HepG2 (cell line): ENCODE measurements at regions not wholly inside any gene's neighbourhood (a gene's known extent, or its start where the extent isn't known, plus 50 kb on each side); places are given as distances from the start of the nearest gene placed in this dataset.

Source experiments
- ATAC-seq: fragments of 200-7000 bp; cut with Tn5 transposase; 3 replicates; pipeline ENCODE4 v1.9.1; 2020; ENCODE audit warnings: mild to moderate bottlenecking, moderate library complexity
- BruUV-seq: library from RNA; stranded (reverse); fragments of 400-500 nt; replicated peaks from 2 replicates; lab custom pipeline; 2021; lab: Mats Ljungman, UMichigan
- CTCF ChIA-PET: fragments of 300-600 bp; formaldehyde crosslinking; extraction: SDS; loops from one replicate; lab custom pipeline; 2021; ENCODE audit warnings: low total read pairs, inconsistent platforms, low intra/inter-chr PET ratio; lab: Yijun Ruan, JAX
- POLR2A ChIA-PET: fragments of 350-600 bp; sonication (Branson Sonifier 250); formaldehyde crosslinking; loops from one replicate; lab custom pipeline; 2020; ENCODE audit warnings: antibody characterized with exemption, inconsistent platforms; lab: Yijun Ruan, JAX
- DNase-seq: peaks from one replicate; pipeline ENCODE4 v3.0.0-alpha.2; 2015; ENCODE audit warnings: low spot score
- FAIRE-seq: peaks from 3 replicates; lab custom pipeline; 2011; peaks lifted over from hg19 to GRCh38; lab: Jason Lieb, UNC
- H2AFZ ChIP-seq: one replicate; pipeline ENCODE4 v1.6.1; 2011; ENCODE audit warnings: low read length, inconsistent platforms
- H3K27ac ChIP-seq: fragments of 300-600 bp; 3 replicates; pipeline ENCODE4 v1.8.0; 2011; ENCODE audit warnings: mixed run types, mild to moderate bottlenecking, mixed read lengths, low read length, inconsistent platforms; ENCODE audit not compliant: insufficient read depth; ENCODE audit errors: extremely low read length
- H3K27me3 ChIP-seq, 2 experiments: fragments of 200-600 bp in 1 of 2; 2 replicates in 1 of 2; 3 replicates in 1 of 2; pipeline versions ENCODE4 v1.6.0 to v1.8.0; 2011; ENCODE audit warnings: low read length in 2 of 2, mild to moderate bottlenecking in 2 of 2, moderate library complexity in 2 of 2, inconsistent platforms in 1 of 2; ENCODE audit not compliant: insufficient read depth in 2 of 2, control insufficient read depth in 1 of 2
- H3K36me3 ChIP-seq, 2 experiments: fragments of 200-600 bp in 1 of 2; replicated peaks in 1 of 2; 2 replicates in 1 of 2; 3 replicates in 1 of 2; pipeline versions ENCODE4 v1.5.1 to v1.8.0; 2011; ENCODE audit warnings: low read length in 2 of 2, inconsistent platforms in 1 of 2; ENCODE audit not compliant: insufficient read depth in 2 of 2, control insufficient read depth in 1 of 2
- H3K4me1 ChIP-seq: 2 replicates; pipeline ENCODE4 v1.5.1; 2012; ENCODE audit warnings: low read length, inconsistent platforms; ENCODE audit not compliant: insufficient read depth
- H3K4me2 ChIP-seq: 2 replicates; pipeline ENCODE4 v1.6.0; 2011; ENCODE audit warnings: low read depth, low read length, inconsistent platforms
- H3K4me3 ChIP-seq, 3 experiments: fragments of 200-600 bp in 1 of 3; sonication (generic), shearing (Covaris generic) in 1 of 3; replicated peaks in 1 of 3; 2 replicates each; pipeline ENCODE4 v1.5.1; 2011 to 2016; ENCODE audit warnings: low read length in 3 of 3, inconsistent platforms in 2 of 3, low read depth in 2 of 3, mild to moderate bottlenecking in 2 of 3, control low read depth in 1 of 3, mixed read lengths in 1 of 3; ENCODE audit not compliant: insufficient read depth in 1 of 3
- H3K79me2 ChIP-seq: one replicate; pipeline ENCODE4 v1.6.1; 2011; ENCODE audit warnings: low read length, inconsistent platforms; ENCODE audit not compliant: insufficient read depth
- H3K9ac ChIP-seq: 2 replicates; pipeline ENCODE4 v1.6.0; 2011; ENCODE audit warnings: mild to moderate bottlenecking, low read depth, low read length, inconsistent platforms; ENCODE audit not compliant: insufficient read depth
- H3K9me3 ChIP-seq: 2 replicates; pipeline ENCODE4 v1.5.1; 2012; ENCODE audit warnings: mild to moderate bottlenecking, low read length
- H4K20me1 ChIP-seq: 2 replicates; pipeline ENCODE4 v1.6.0; 2011; ENCODE audit warnings: inconsistent platforms, mild to moderate bottlenecking, low read length, moderate library complexity; ENCODE audit not compliant: insufficient read depth
- FUBP1 ChIP-seq: sonication (generic); formaldehyde crosslinking; IDR thresholded peaks from 2 replicates; pipeline ENCODE4 v1.5.1; 2020; ENCODE audit warnings: missing genetic modification reagents, mild to moderate bottlenecking, borderline replicate concordance
- MAZ ChIP-seq, 2 experiments: sonication (generic) in 1 of 2; formaldehyde crosslinking in 1 of 2; IDR thresholded peaks; 2 replicates each; pipeline versions ENCODE4 v1.5.0 to v1.6.1; 2012 to 2020; ENCODE audit warnings: low read depth in 2 of 2, mild to moderate bottlenecking in 2 of 2, borderline replicate concordance in 1 of 2, improper control_type of control experiment in 1 of 2, low read length in 1 of 2, missing genetic modification reagents in 1 of 2, moderate library complexity in 1 of 2
- NFAT5 ChIP-seq: sonication (generic); formaldehyde crosslinking; IDR thresholded peaks from 2 replicates; pipeline ENCODE4 v1.4.0; 2020; ENCODE audit warnings: missing genetic modification reagents
- TP53 ChIP-seq: sonication (generic); formaldehyde crosslinking; conservative IDR thresholded peaks from 2 replicates; pipeline ENCODE4 v1.4.0; 2020; ENCODE audit warnings: missing genetic modification reagents
- ZFP36 ChIP-seq: fragments of 150-350 bp; IDR thresholded peaks from 2 replicates; pipeline ENCODE4 v1.6.1; 2018; ENCODE audit warnings: borderline replicate concordance, low read length, low read depth; ENCODE audit not compliant: partially characterized antibody
- ZNF3 ChIP-seq: IDR thresholded peaks from 2 replicates; pipeline ENCODE4 v1.7.0; 2017; ENCODE audit warnings: inconsistent platforms
- ZNF512 ChIP-seq: sonication (generic); formaldehyde crosslinking; IDR thresholded peaks from 2 replicates; pipeline ENCODE4 v1.4.0; 2020; ENCODE audit warnings: mild to moderate bottlenecking, missing genetic modification reagents
- WGBS: methylation state at CpG from one replicate; pipeline ENCODE4 v1.1.6; 2017; ENCODE audit warnings: low lambda C conversion rate; 5-methylcytosine and 5-hydroxymethylcytosine counted together
- in situ Hi-C: cut with HindIII; loops from 2 replicates; pipeline ENCODE4 v1.10.0; 2017; ENCODE audit warnings: low pct_unique_long_range_greater_than_20kb; ENCODE audit not compliant: extremely low pct_ligation_motif_present
- intact Hi-C: fragments of 100-400 bp; cut with micrococcal nuclease; formaldehyde crosslinking; loops from one replicate; pipeline ENCODE4 v1.10.0; 2022; ENCODE audit not compliant: unreplicated experiment

DNA sequence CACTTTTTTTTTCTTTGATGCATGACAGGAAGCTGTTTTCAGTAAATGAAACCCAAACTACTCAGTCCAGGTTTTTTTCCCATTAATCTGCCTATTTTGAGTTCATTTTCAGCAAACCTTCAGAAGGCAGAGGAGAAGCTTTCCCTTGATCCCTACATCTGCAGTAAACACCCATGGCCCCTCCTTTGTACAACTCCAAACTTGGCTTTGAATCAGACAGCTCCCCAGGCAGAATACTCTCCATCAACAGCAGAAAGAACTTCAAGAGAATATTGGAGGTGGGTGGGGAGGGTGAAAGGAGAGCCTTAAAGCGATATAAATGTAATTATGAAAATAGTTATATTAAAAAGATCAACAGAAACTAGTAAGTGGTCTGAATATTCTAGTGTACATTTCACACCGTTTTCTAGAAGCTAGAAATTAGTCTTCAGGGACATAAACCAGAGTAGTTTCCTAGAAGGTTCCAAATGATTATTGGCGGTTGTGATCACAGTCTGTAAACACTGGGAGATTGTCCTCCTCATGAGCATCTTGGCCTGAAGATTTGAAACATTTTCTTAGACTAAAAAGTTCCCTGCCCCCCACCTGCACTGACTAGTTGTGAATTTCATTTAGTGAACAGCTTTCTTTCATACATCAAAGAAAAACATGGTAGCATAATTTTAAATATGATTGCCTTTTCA lies 75.1 kb upstream of the STK39 start (continued):
- TF ChIP-seq ZNF512 (CRISPR knock-in tag) = no peak

DNA sequence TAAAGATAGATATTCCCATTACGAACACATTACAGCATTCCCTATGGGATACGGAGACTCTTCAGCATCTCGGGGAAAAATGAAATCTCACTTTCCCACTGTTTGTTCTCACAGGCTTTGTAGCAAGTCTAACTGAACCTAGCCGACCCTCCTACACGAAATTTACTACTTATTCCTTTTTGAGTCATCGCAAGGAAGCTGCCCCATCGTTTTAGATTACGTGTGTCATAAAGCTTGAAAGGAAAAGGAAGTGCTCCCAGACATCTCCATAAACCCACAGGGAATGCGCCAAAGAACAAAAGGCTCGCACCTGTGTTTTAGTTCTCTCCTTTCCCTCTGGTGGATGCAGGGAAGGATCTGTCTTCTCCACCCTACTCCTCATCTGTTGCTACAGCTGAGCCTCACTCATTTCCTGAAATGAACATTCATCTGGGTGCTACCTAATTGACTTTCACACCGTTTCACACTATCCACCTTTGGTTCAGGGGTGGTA lies 76.2 kb upstream of the STK39 start:
- no peak for DNase-seq
- H3K79me2 ChIP-seq = no peaks in the 10 kb centered on the region
- H3K4me1 ChIP-seq = peaks cover 13% of the 10 kb centered on the region
- no peak for ATAC-seq
- no peak for FAIRE-seq
- H3K27me3 ChIP-seq = 0 out of 5 replicates have a peak, but pooled peaks cover 2 to 7% of the 10 kb centered on the region in 2 experiments
- ChIA-PET POLR2A (no interaction called here), CTCF (no interaction called here)
- no peak overlapping the region for H3K4me2 ChIP-seq
- no peak for TF ChIP-seq ZFP36
- TF ChIP-seq FUBP1 (CRISPR knock-in tag) = no peak
- no peak for TF ChIP-seq TP53 (CRISPR knock-in tag)
- no peak for TF ChIP-seq ZNF3
- no peak for TF ChIP-seq MAZ (IDR thresholded peaks at IDR 0.05; ENCODE audit: borderline replicate concordance, low read depth, low read length)
- no peak for TF ChIP-seq MAZ (CRISPR knock-in tag; IDR thresholded peaks at IDR 0.05; ENCODE audit: low read depth)
- no peak for TF ChIP-seq NFAT5 (CRISPR knock-in tag)
- no peaks in the 10 kb centered on the region for H4K20me1 ChIP-seq
- in situ Hi-C loops = no loop called here
- H3K27ac ChIP-seq = no peak overlapping the region
- no peak overlapping the region for H3K4me3 ChIP-seq
- 51% methylated on average over 11 of the region's 11 CpGs for WGBS
- H3K9ac ChIP-seq = no peak overlapping the region
- 0 out of 2 replicates have a peak, but pooled peaks cover 3% of the 10 kb centered on the region for H3K9me3 ChIP-seq
- no peak overlapping the region for H2AFZ ChIP-seq
- intact Hi-C loops = no loop called here
- H3K36me3 ChIP-seq = no peaks in the 10 kb centered on the region
- BruUV-seq = no TSS peak
